Spleen (tissue), 11 donors: ENCODE measurements at regions not wholly inside any gene's neighbourhood (a gene's known extent, or its start where the extent isn't known, plus 50 kb on each side); places are given as distances from the start of the nearest gene placed in this dataset.

Source experiments
- DNase-seq: peaks from one replicate; pipeline ENCODE4 v3.0.0-alpha.2; 2020
- H3K27ac ChIP-seq, 8 donors: fragments of 200-600 bp; sonication (generic) in 7 of 8; 1 replicate in 4 of 8; 2 replicates in 4 of 8; pipeline versions ENCODE4 v1.5.0 to v1.8.0; 2016 to 2021; ENCODE audit warnings: inconsistent platforms in 4 of 8, mild to moderate bottlenecking in 4 of 8, moderate library complexity in 1 of 8
- H3K27me3 ChIP-seq, 7 donors: fragments of 200-600 bp; sonication (generic) in 6 of 7; replicated peaks in 1 of 7; 1 replicate in 4 of 7; 2 replicates in 3 of 7; pipeline versions ENCODE4 v1.5.0 to v1.8.0; 2016 to 2021; ENCODE audit warnings: inconsistent platforms in 3 of 7, mild to moderate bottlenecking in 1 of 7
- H3K36me3 ChIP-seq, 6 donors: fragments of 200-600 bp; sonication (generic) in 5 of 6; 1 replicate in 4 of 6; 2 replicates in 2 of 6; pipeline versions ENCODE4 v1.5.0 to v1.8.0; 2016 to 2021; ENCODE audit warnings: inconsistent platforms in 2 of 6
- H3K4me1 ChIP-seq, 6 donors: fragments of 200-600 bp; sonication (generic) in 5 of 6; 1 replicate in 3 of 6; 2 replicates in 3 of 6; pipeline versions ENCODE4 v1.5.0 to v1.8.0; 2016 to 2021; ENCODE audit warnings: inconsistent platforms in 3 of 6
- H3K4me3 ChIP-seq, 8 donors: fragments of 200-600 bp; sonication (generic) in 7 of 8; 1 replicate in 4 of 8; 2 replicates in 4 of 8; pipeline versions ENCODE4 v1.5.0 to v1.8.0; 2016 to 2021; ENCODE audit warnings: inconsistent platforms in 4 of 8, mild to moderate bottlenecking in 4 of 8, moderate library complexity in 2 of 8
- H3K9me3 ChIP-seq, 8 donors: fragments of 200-600 bp; sonication (generic) in 7 of 8; 1 replicate in 4 of 8; 2 replicates in 4 of 8; pipeline versions ENCODE4 v1.5.0 to v1.8.0; 2016 to 2021; ENCODE audit warnings: inconsistent platforms in 4 of 8
- CTCF ChIP-seq, 11 experiments: fragments of 200-600 bp in 7 of 11; fragments of 450-650 bp in 4 of 11; sonication (generic) in 4 of 11; IDR thresholded peaks in 8 of 11; conservative IDR thresholded peaks in 3 of 11; 1 replicate in 7 of 11; 2 replicates in 4 of 11; pipeline versions ENCODE4 v1.4.0 to v1.8.0; 2016 to 2021; ENCODE audit warnings: antibody characterized with exemption in 11 of 11, inconsistent platforms in 4 of 11, mild to moderate bottlenecking in 1 of 11
- POLR2A ChIP-seq, 3 donors: fragments of 450-650 bp; IDR thresholded peaks; one replicate each; pipeline ENCODE4 v1.5.1; 2017; ENCODE audit warnings: antibody characterized with exemption in 3 of 3, mild to moderate bottlenecking in 1 of 3
- POLR2AphosphoS5 ChIP-seq, 3 donors: sonication (generic); formaldehyde crosslinking; IDR thresholded peaks; one replicate each; pipeline ENCODE4 v1.5.1; 2017; ENCODE audit warnings: antibody characterized with exemption in 3 of 3
- WGBS, 5 donors: extraction: QIAGEN DNeasy Blood & Tissue Kit in 3 of 5; methylation state at CpG; one replicate each; pipeline versions ENCODE4 v1.1.5 to v1.1.7; 2013 to 2018; 5-methylcytosine and 5-hydroxymethylcytosine counted together
- intact Hi-C: fragments of 100-400 bp; cut with DNase I; formaldehyde crosslinking; loops from one replicate; pipeline ENCODE4 v1.15.0; 2023; ENCODE audit warnings: low total_unique reads
- donor health status: healthy with polysubstance abuse.
- donor health status: DM: no; HTN: no; CAD: no; lungs with moderate emphysema.
- donor health status: DM: no; HTN: no; CAD: no.
- donor health status: Bipolar disorder and iron deficiency.
- donor health status: healthy.
- donor health status: DM: no; HTN: no; CAD: no.
- donor health status: DM: yes; HTN: yes; CAD: no.

DNA sequence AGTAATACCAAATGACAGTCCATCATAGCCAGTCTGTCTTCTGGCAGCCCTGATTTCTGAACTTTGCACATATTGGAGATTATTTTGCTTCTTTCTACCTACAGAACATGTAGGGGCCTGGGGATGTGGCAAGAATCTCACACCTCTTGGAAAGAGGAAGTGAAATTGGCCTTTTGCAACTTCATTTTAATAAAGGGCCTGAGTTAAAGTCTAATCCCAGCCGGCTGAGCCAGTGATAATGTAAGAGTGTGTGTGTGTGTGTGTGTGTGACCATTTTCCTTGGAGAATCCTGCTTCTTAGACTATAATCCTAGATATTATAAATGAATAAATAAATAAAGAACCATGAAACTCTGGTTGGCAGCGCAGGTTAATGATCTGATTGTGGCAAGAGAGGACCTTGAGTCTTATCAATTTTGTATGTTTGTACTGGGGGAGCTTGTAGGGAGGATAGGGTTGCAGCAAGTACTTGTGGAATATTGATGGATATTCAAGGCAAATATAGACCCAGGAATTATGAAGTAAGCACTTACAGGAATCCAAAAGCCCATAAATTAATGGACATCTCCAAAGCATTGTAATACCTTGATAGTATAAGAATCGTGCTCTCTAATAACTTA lies 233.2 kb upstream of the AMIGO2 start:
- H3K27me3 ChIP-seq, result no peaks in the 10 kb centered on the region
- no peak for TF ChIP-seq CTCF (IDR thresholded peaks at IDR 0.05 in 8 of 11, conservative IDR thresholded peaks at IDR 0.05 in 3 of 11)
- TF ChIP-seq POLR2A (IDR thresholded peaks at IDR 0.05), result no peak
- TF ChIP-seq POLR2AphosphoS5 (IDR thresholded peaks at IDR 0.05), result no peak
- H3K36me3 ChIP-seq, result no peaks in the 10 kb centered on the region
- intact Hi-C loops, result no loop called here
- 56 to 67% (median 59%) methylated on average over 3 of the region's 3 CpGs for WGBS, 5 donors
- H3K4me1 ChIP-seq, result peaks cover 11 to 58% (median 51%) of the 10 kb centered on the region in 6 donors
- H3K4me3 ChIP-seq, result no peak overlapping the region
- peak overlapping the region in 5 of 8 donors; percentile 1 to 53 (median 43) for H3K27ac ChIP-seq
- DNase-seq, result no peak
- no peaks in the 10 kb centered on the region for H3K9me3 ChIP-seq

GRCh38 chr12:47312147-47312546 lies 232.4 kb upstream of the AMIGO2 start:
- Histone ChIP-seq H3K27me3 (no peaks in the 10 kb centered on the region), H3K4me1 (peaks cover 11 to 58% (median 49%) of the 10 kb centered on the region in 6 donors), H3K9me3 (no peaks in the 10 kb centered on the region), H3K36me3 (no peaks in the 10 kb centered on the region), H3K4me3 (no peak overlapping the region), H3K27ac (peak overlapping the region in 4 of 8 donors; percentile 35 to 53 (median 46))
- no peak for DNase-seq
- 87 to 95% (median 95%) methylated on average over 1 of the region's 1 CpG for WGBS, 5 donors
- intact Hi-C loops, result no loop called here
- no peak for TF ChIP-seq CTCF (IDR thresholded peaks at IDR 0.05 in 8 of 11, conservative IDR thresholded peaks at IDR 0.05 in 3 of 11)
- TF ChIP-seq POLR2AphosphoS5 (IDR thresholded peaks at IDR 0.05), result no peak
- no peak for TF ChIP-seq POLR2A (IDR thresholded peaks at IDR 0.05)

DNA sequence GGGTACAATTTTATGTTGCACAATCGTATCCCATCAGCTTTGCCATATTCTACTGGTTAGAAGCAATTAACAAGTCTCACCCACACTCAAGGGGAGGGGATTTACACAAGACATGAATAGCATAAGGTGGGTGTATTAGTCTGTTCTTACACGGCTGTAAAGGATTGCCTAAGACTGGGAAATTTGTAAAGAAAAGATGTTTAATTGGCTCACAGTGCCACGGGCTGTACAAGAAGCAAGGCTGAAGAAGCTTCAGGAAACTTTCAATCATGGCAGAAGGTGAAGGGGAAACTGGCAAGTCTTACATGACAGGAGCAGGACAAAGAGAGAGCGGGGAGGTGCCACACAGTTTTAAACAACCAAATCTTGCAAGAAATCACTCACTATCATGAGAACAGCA lies 231.8 kb upstream of the AMIGO2 start:
- Histone ChIP-seq H3K9me3 (peaks cover 0 to 4% (median 1%) of the 10 kb centered on the region in 8 donors), H3K27ac (no peak overlapping the region), H3K4me3 (no peak overlapping the region), H3K4me1 (peaks cover 6 to 58% (median 45%) of the 10 kb centered on the region in 6 donors), H3K27me3 (no peaks in the 10 kb centered on the region), H3K36me3 (no peaks in the 10 kb centered on the region)
- 66 to 80% (median 72%) methylated on average over 4 of the region's 4 CpGs for WGBS, 5 donors
- intact Hi-C loops, result no loop called here
- TF ChIP-seq POLR2A (IDR thresholded peaks at IDR 0.05) (no peak), CTCF (IDR thresholded peaks at IDR 0.05 in 8 of 11, conservative IDR thresholded peaks at IDR 0.05 in 3 of 11) (no peak), POLR2AphosphoS5 (IDR thresholded peaks at IDR 0.05) (no peak)
- no peak for DNase-seq

- no peaks in the 10 kb centered on the region for H3K36me3 ChIP-seq
- TF ChIP-seq POLR2AphosphoS5 (IDR thresholded peaks at IDR 0.05), result no peak
- TF ChIP-seq POLR2A (IDR thresholded peaks at IDR 0.05), result no peak
- no peak for TF ChIP-seq CTCF (IDR thresholded peaks at IDR 0.05 in 8 of 11, conservative IDR thresholded peaks at IDR 0.05 in 3 of 11)
- H3K27ac ChIP-seq, result no peak overlapping the region
- intact Hi-C loops, result no loop called here
- peaks cover 0 to 9% (median 6%) of the 10 kb centered on the region in 8 donors for H3K9me3 ChIP-seq
- no peaks in the 10 kb centered on the region for H3K27me3 ChIP-seq
- no peak overlapping the region for H3K4me3 ChIP-seq
- DNase-seq, result no peak
- H3K4me1 ChIP-seq, result peaks cover 3 to 53% (median 40%) of the 10 kb centered on the region in 6 donors
Observed at GRCh38 chr12:47311010-47311409, 231.3 kb upstream of the AMIGO2 start.
